H9 (cell line): ENCODE measurements at regions not wholly inside any gene's neighbourhood (a gene's known extent, or its start where the extent isn't known, plus 50 kb on each side); places are given as distances from the start of the nearest gene placed in this dataset.

Experiments
- DNase-seq: peaks from one replicate; pipeline ENCODE4 v3.0.0-alpha.2; 2017
- H2AFZ ChIP-seq: one replicate; pipeline ENCODE4 v1.6.1; 2013; ENCODE audit warnings: mild to moderate bottlenecking, low read length, control low read depth, moderate library complexity
- H2AK5ac ChIP-seq: 2 replicates; pipeline ENCODE4 v1.6.1; 2013; ENCODE audit warnings: low read length, control low read depth, mixed read lengths; ENCODE audit not compliant: insufficient read length
- H2BK120ac ChIP-seq: one replicate; pipeline ENCODE4 v1.6.1; 2013; ENCODE audit warnings: low read depth, mild to moderate bottlenecking, low read length, control low read depth, inconsistent platforms; ENCODE audit not compliant: poor library complexity, severe bottlenecking
- H2BK12ac ChIP-seq: 2 replicates; pipeline ENCODE4 v1.6.1; 2013; ENCODE audit warnings: low read length, control low read depth, mixed read lengths, low read depth; ENCODE audit not compliant: insufficient read length
- H2BK15ac ChIP-seq: 2 replicates; pipeline ENCODE4 v1.6.1; 2013; ENCODE audit warnings: low read depth, low read length, control low read depth
- H2BK20ac ChIP-seq: one replicate; pipeline ENCODE4 v1.6.1; 2013; ENCODE audit warnings: low read depth, mild to moderate bottlenecking, low read length, control low read depth, inconsistent platforms; ENCODE audit not compliant: poor library complexity, severe bottlenecking
- H2BK5ac ChIP-seq: 2 replicates; pipeline ENCODE4 v1.6.1; 2013; ENCODE audit warnings: low read length, control low read depth, mixed read lengths; ENCODE audit not compliant: insufficient read length
- H3K14ac ChIP-seq: 2 replicates; pipeline ENCODE4 v1.6.1; 2013; ENCODE audit warnings: low read length, control low read depth; ENCODE audit not compliant: insufficient read depth
- H3K18ac ChIP-seq: 2 replicates; pipeline ENCODE4 v1.6.1; 2013; ENCODE audit warnings: low read depth, mild to moderate bottlenecking, mixed read lengths, low read length, control low read depth; ENCODE audit not compliant: insufficient read length
- H3K23ac ChIP-seq: 2 replicates; pipeline ENCODE4 v1.6.1; 2013; ENCODE audit warnings: low read length, control low read depth, mixed read lengths, low read depth; ENCODE audit not compliant: insufficient read length
- H3K23me2 ChIP-seq: 2 replicates; pipeline ENCODE4 v1.6.1; 2013; ENCODE audit warnings: low read depth, mild to moderate bottlenecking, mixed read lengths, low read length, control low read depth; ENCODE audit not compliant: insufficient read length, poor library complexity, severe bottlenecking
- H3K27ac ChIP-seq: 2 replicates; pipeline ENCODE4 v1.5.1; 2013; ENCODE audit warnings: low read length, control low read depth, mixed read lengths, low read depth; ENCODE audit not compliant: insufficient read length
- H3K27me3 ChIP-seq: 2 replicates; pipeline ENCODE4 v1.6.1; 2013; ENCODE audit warnings: low read length, control low read depth, inconsistent platforms; ENCODE audit not compliant: insufficient read depth
- H3K4ac ChIP-seq: 2 replicates; pipeline ENCODE4 v1.6.1; 2013; ENCODE audit warnings: low read depth, mild to moderate bottlenecking, control low read depth, inconsistent platforms, low read length, moderate library complexity
- H3K4me1 ChIP-seq: 2 replicates; pipeline ENCODE4 v1.6.1; 2013; ENCODE audit warnings: low read length, control low read depth, inconsistent platforms; ENCODE audit not compliant: insufficient read depth
- H3K4me2 ChIP-seq: 2 replicates; pipeline ENCODE4 v1.6.1; 2013; ENCODE audit warnings: low read length, control low read depth, mixed read lengths; ENCODE audit not compliant: insufficient read length, insufficient read depth
- H3K56ac ChIP-seq: 2 replicates; pipeline ENCODE4 v1.6.1; 2013; ENCODE audit warnings: low read depth, mild to moderate bottlenecking, mixed read lengths, low read length, control low read depth; ENCODE audit not compliant: insufficient read length
- H3K79me1 ChIP-seq: 2 replicates; pipeline ENCODE4 v1.6.1; 2013; ENCODE audit warnings: low read depth, mild to moderate bottlenecking, moderate library complexity, low read length, control low read depth, inconsistent platforms; ENCODE audit not compliant: insufficient read depth, poor library complexity, severe bottlenecking
- H3K79me2 ChIP-seq: 2 replicates; pipeline ENCODE4 v1.6.1; 2013; ENCODE audit warnings: low read length, control low read depth, inconsistent platforms; ENCODE audit not compliant: insufficient read depth
- H3K9ac ChIP-seq: 2 replicates; pipeline ENCODE4 v1.6.1; 2013; ENCODE audit warnings: low read length, control low read depth, mixed read lengths; ENCODE audit not compliant: insufficient read length; ENCODE audit errors: extremely low read depth
- H3K9me3 ChIP-seq: one replicate; pipeline ENCODE4 v1.6.1; 2013; ENCODE audit warnings: low read depth, low read length, inconsistent platforms; ENCODE audit not compliant: control insufficient read depth
- H3T11ph ChIP-seq: one replicate; pipeline ENCODE4 v1.6.1; 2013; ENCODE audit warnings: mild to moderate bottlenecking, low read length, control low read depth, inconsistent platforms
- H4K20me1 ChIP-seq: one replicate; pipeline ENCODE4 v1.6.1; 2013; ENCODE audit not compliant: control insufficient read depth, insufficient read length, insufficient read depth
- H4K5ac ChIP-seq: 2 replicates; pipeline ENCODE4 v1.6.1; 2013; ENCODE audit warnings: low read depth, mild to moderate bottlenecking, mixed read lengths, low read length, control low read depth; ENCODE audit not compliant: insufficient read length
- H4K8ac ChIP-seq: replicated peaks from 2 replicates; pipeline ENCODE4 v1.6.1; 2013; ENCODE audit warnings: low read length, control low read depth, mixed read lengths, low read depth; ENCODE audit not compliant: insufficient read length
- H4K91ac ChIP-seq: 2 replicates; pipeline ENCODE4 v1.6.1; 2013; ENCODE audit warnings: low read depth, mild to moderate bottlenecking, moderate library complexity, mixed read lengths, low read length, control low read depth; ENCODE audit not compliant: insufficient read length
- H3K27ac Mint-ChIP-seq, 3 experiments: 2 replicates in 2 of 3; 3 replicates in 1 of 3; pipeline ENCODE4 v1.8.0; 2020 to 2021; ENCODE audit warnings: mixed read lengths in 3 of 3, mild to moderate bottlenecking in 1 of 3, moderate library complexity in 1 of 3
- H3K27me3 Mint-ChIP-seq: 2 replicates; pipeline ENCODE4 v1.8.0; 2021; ENCODE audit warnings: low read depth, mild to moderate bottlenecking, moderate library complexity, mixed read lengths
- H3K36me3 Mint-ChIP-seq, 3 experiments: 2 replicates in 2 of 3; 3 replicates in 1 of 3; pipeline ENCODE4 v1.8.0; 2020 to 2021; ENCODE audit warnings: low read depth in 3 of 3, mixed read lengths in 3 of 3; ENCODE audit not compliant: insufficient read depth in 1 of 3
- H3K4me1 Mint-ChIP-seq, 2 experiments: 2 replicates each; pipeline ENCODE4 v1.8.0; 2020; ENCODE audit warnings: mixed read lengths in 2 of 2
- H3K4me3 Mint-ChIP-seq, 2 experiments: 2 replicates in 1 of 2; 3 replicates in 1 of 2; pipeline ENCODE4 v1.8.0; 2020 to 2021; ENCODE audit warnings: mild to moderate bottlenecking in 2 of 2, mixed read lengths in 2 of 2, moderate library complexity in 1 of 2
- H3K9me3 Mint-ChIP-seq, 2 experiments: 2 replicates in 1 of 2; 3 replicates in 1 of 2; pipeline ENCODE4 v1.8.0; 2020; ENCODE audit warnings: mild to moderate bottlenecking in 2 of 2, mixed read lengths in 2 of 2, moderate library complexity in 1 of 2
- CTCF ChIP-seq: fragments of 200-600 bp; sonication (generic); conservative IDR thresholded peaks from 3 replicates; pipeline ENCODE4 v1.8.0; 2021; ENCODE audit warnings: antibody characterized with exemption, mild to moderate bottlenecking

- no peak overlapping the region for H2BK120ac ChIP-seq
- H4K8ac ChIP-seq: no peak overlapping the region
- H3K27me3 ChIP-seq: no peaks in the 10 kb centered on the region
- H3K4ac ChIP-seq: no peak overlapping the region
- H3K18ac ChIP-seq: no peak overlapping the region
- H3K27ac Mint-ChIP-seq: no peak overlapping the region
- H3K23ac ChIP-seq: no peak overlapping the region
- DNase-seq: no peak
- H3K14ac ChIP-seq: no peak overlapping the region
- H3K9me3 Mint-ChIP-seq: no peaks in the 10 kb centered on the region
- H3K4me1 Mint-ChIP-seq: peaks cover 18 to 25% of the 10 kb centered on the region in 2 experiments
- peaks cover 7% of the 10 kb centered on the region for H3K4me1 ChIP-seq
- no peak overlapping the region for H3T11ph ChIP-seq
- no peak for TF ChIP-seq CTCF
- H2BK15ac ChIP-seq: no peak overlapping the region
- H2BK20ac ChIP-seq: no peak overlapping the region
- H3K23me2 ChIP-seq: no peaks in the 10 kb centered on the region
- H3K56ac ChIP-seq: no peak overlapping the region
- no peak overlapping the region for H4K91ac ChIP-seq
- H2BK12ac ChIP-seq: no peak overlapping the region
- no peaks in the 10 kb centered on the region for H4K20me1 ChIP-seq
- H4K5ac ChIP-seq: no peak overlapping the region
- H3K36me3 Mint-ChIP-seq: no peaks in the 10 kb centered on the region
- H3K79me2 ChIP-seq: no peaks in the 10 kb centered on the region
- H3K4me3 Mint-ChIP-seq: no peak overlapping the region
- no peaks in the 10 kb centered on the region for H3K9me3 ChIP-seq
- H3K27ac ChIP-seq: no peak overlapping the region
- H3K27me3 Mint-ChIP-seq: 0 out of 2 replicates have a peak, but pooled peaks cover 1% of the 10 kb centered on the region
- no peak overlapping the region for H3K9ac ChIP-seq
- H2BK5ac ChIP-seq: no peak overlapping the region
- H2AK5ac ChIP-seq: no peak overlapping the region
- H2AFZ ChIP-seq: no peak overlapping the region
- H3K79me1 ChIP-seq: no peaks in the 10 kb centered on the region
- no peak overlapping the region for H3K4me2 ChIP-seq
These were observed 199.3 kb upstream of the UMPS start for GRCh38 chr3:124530916-124531315.
